Large intestine (tissue), 3 donors: ENCODE measurements at regions not wholly inside any gene's neighbourhood (a gene's known extent, or its start where the extent isn't known, plus 50 kb on each side); places are given as distances from the start of the nearest gene placed in this dataset.
"Not testable (repeated sequence)": the region's sequence is repeated elsewhere in the genome, so short reads cannot be mapped to it uniquely, and the experiment has no call there.

Experiments used
- DNase-seq, 2 donors: peaks; one replicate each; pipeline versions ENCODE4 v3.0.0 to v3.0.0-alpha.2; 2013
- H3K27ac ChIP-seq: one replicate; pipeline ENCODE4 v1.5.1; 2013; ENCODE audit warnings: low read length
- H3K27me3 ChIP-seq: 2 replicates; pipeline ENCODE4 v1.6.1; 2013; ENCODE audit warnings: low read length; ENCODE audit not compliant: control insufficient read depth, insufficient read depth
- H3K36me3 ChIP-seq: 2 replicates; pipeline ENCODE4 v1.6.1; 2013; ENCODE audit warnings: low read length; ENCODE audit not compliant: control insufficient read depth, insufficient read depth
- H3K4me1 ChIP-seq: one replicate; pipeline ENCODE4 v1.6.1; 2013; ENCODE audit warnings: low read length; ENCODE audit not compliant: control insufficient read depth, insufficient read depth
- H3K4me3 ChIP-seq: one replicate; pipeline ENCODE4 v1.5.1; 2013; ENCODE audit warnings: low read length
- H3K9me3 ChIP-seq: one replicate; pipeline ENCODE4 v1.6.1; 2013; ENCODE audit warnings: mild to moderate bottlenecking, low read depth, low read length, moderate library complexity; ENCODE audit not compliant: control insufficient read depth
- WGBS: methylation state at CpG from one replicate; pipeline ENCODE4 v1.1.5; 2013; ENCODE audit warnings: low lambda C conversion rate; ENCODE audit not compliant: insufficient coverage; 5-methylcytosine and 5-hydroxymethylcytosine counted together

DNA sequence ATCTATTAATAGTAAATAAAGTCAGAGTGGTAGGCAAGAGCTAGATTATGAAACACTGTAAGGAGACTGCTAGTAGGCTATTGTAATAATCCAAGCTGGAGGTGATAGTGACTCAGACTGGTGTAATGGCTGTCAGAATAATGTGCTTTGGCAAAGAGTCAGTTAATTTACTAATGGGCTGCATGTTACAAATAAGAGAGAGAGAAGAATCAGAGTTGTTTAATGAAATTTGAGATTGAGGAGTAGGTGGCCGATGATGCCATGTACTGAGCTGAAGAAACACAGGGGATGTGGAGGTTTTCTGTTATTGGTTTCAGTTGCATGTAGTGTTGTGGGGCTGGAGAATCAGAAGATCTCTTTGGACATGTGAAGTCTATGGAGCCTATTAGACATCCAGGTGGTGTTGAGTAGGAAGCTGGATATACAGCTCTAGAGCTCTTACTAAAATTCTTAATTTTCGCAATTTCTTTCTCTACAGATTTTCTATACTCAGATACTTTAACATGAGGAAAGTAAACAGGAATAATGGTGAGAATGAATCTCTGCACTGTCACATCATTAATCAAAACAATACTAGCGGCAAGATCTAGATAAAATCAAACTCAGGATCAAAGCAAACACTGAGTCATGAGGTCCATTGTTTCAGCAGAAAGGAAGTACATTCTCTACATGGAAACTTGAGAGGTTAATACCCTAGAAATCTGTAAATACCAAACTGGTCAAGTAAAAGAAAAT, 167.7 kb downstream of the SIM1 start:
- Histone ChIP-seq H3K9me3 (no peaks in the 10 kb centered on the region), H3K36me3 (no peaks in the 10 kb centered on the region), H3K27ac (no peak overlapping the region), H3K4me3 (no peak overlapping the region), H3K4me1 (peaks cover 3% of the 10 kb centered on the region), H3K27me3 (no peaks in the 10 kb centered on the region)
- 67% methylated on average over 2 of the region's 3 CpGs for WGBS
- no peak for DNase-seq

DNA sequence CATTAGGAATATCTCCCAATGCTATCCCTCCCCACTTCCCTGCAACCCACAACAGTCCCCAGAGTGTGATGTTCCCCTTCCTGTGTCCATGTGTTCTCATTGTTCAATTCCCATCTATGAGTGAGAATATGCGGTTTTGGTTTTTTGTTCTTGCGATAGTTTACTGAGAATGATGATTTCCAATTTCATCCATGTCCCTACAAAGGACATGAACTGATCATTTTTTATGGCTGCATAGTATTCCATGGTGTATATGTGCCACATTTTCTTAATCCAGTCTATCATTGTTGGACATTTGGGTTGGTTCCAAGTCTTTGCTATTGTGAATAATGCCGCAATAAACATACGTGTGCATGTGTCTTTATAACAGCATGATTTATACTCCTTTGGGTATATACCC, 169.5 kb downstream of the SIM1 start:
- not testable (repeated sequence) for H3K27me3 ChIP-seq, H3K9me3 ChIP-seq, H3K27ac ChIP-seq, H3K4me3 ChIP-seq, H3K36me3 ChIP-seq, DNase-seq, H3K4me1 ChIP-seq
- no CpG with 5 or more reads among the region's 4 CpGs for WGBS

DNA sequence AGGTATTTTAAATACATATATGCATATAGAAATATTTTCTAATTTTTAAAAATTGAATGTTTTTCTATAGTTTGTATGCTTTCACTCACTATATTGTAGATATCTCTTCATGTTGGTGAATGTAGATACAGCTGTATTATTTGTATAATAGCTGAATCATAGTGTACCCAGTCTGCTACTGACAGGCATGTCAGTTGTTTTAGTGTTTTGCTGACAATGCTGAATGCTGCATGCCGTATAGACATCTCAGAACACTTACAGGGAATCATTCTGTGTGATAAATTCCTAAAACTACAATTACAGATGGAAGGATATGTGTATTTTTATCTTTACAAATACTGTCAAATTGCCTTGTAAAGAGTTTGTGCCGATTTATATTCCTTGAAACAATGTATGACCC, 175.4 kb downstream of the SIM1 start:
- Histone ChIP-seq H3K36me3 (no peaks in the 10 kb centered on the region), H3K4me3 (no peak overlapping the region)
- 100% methylated on average over 1 of the region's 2 CpGs for WGBS

DNA sequence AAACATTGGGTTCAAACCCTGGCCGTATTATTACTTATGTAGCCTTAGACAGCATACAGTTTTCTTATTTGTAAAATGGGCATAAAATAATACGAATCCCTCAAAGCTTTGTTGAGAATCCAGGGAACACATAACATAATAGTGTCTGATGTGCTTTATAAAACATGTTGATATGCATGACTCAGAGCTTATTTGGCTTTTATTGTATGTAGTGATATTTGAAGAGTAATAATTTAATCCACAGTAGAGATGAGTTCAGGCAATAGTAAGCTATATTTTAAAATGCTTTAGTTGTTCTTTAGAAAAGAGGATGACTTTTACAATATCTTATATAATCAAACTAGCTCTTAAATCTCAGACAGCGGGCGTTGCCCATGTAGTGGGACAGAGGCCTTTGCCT, 176.4 kb downstream of the SIM1 start:
- Histone ChIP-seq H3K27ac (no peak overlapping the region), H3K27me3 (no peaks in the 10 kb centered on the region), H3K9me3 (no peaks in the 10 kb centered on the region), H3K36me3 (no peaks in the 10 kb centered on the region), H3K4me3 (no peak overlapping the region), H3K4me1 (no peaks in the 10 kb centered on the region)
- no peak for DNase-seq
- WGBS, result no CpG with 5 or more reads among the region's 4 CpGs

More for the DNA sequence above, 175.4 kb downstream of the SIM1 start:
- Histone ChIP-seq H3K4me1 (no peaks in the 10 kb centered on the region), H3K9me3 (no peaks in the 10 kb centered on the region), H3K27ac (no peak overlapping the region), H3K27me3 (no peaks in the 10 kb centered on the region)
- DNase-seq, result no peak

- peaks cover 7% of the 10 kb centered on the region for H3K27me3 ChIP-seq
- no peak overlapping the region for H3K27ac ChIP-seq
- no peaks in the 10 kb centered on the region for H3K4me1 ChIP-seq
- no peaks in the 10 kb centered on the region for H3K36me3 ChIP-seq
- H3K4me3 ChIP-seq, result no peak overlapping the region
- H3K9me3 ChIP-seq, result no peaks in the 10 kb centered on the region
- no peak for DNase-seq
Measured at GRCh38 chr6:100283285-100283684, 181.4 kb downstream of the SIM1 start.

- Histone ChIP-seq H3K9me3 (no peaks in the 10 kb centered on the region), H3K4me1 (no peaks in the 10 kb centered on the region), H3K27me3 (peaks cover 7% of the 10 kb centered on the region), H3K4me3 (peak overlapping the region; percentile 27), H3K36me3 (no peaks in the 10 kb centered on the region), H3K27ac (no peak overlapping the region)
- WGBS, result no CpG with 5 or more reads among the region's 17 CpGs
- peak in 1 of 2 donors; percentile 12 for DNase-seq
Measured at GRCh38 chr6:100281471-100281901, 183.2 kb downstream of the SIM1 start.

DNA sequence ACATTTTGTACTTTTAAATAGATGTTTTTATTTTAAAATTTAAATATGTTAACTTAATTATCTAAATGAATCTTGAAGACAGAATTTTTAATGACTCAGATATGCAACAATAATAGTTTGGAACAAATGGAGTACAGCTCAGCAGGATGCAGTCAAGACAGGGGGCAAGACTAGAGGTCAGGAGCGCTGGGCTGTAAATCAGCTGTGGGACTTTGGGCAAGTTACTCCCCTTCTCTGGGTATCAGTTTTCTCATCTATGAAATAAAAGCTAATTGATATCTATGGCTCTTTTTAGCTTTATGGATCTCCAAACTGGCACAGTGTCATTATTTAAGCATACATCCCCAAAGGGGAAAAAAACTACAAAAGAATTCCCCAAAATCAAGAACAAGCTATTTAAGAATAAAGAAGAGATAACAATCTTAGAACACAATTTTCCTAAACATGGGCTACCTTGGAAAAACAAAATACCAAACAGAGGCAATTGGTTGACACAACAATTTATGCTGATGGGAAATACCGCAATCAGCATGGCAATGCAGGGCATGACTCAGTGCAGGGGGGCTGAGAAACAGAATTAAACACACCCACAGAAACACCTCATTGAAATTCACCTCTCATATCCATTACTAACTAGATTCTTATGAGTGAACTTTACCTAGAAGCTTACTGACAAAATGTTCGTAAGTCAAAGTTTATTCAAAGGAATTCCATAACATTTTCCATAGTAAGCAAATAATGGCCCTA, 188.2 kb downstream of the SIM1 start:
- Histone ChIP-seq H3K27me3 (peaks cover 4% of the 10 kb centered on the region), H3K9me3 (no peaks in the 10 kb centered on the region), H3K4me3 (no peak overlapping the region), H3K36me3 (no peaks in the 10 kb centered on the region), H3K4me1 (no peaks in the 10 kb centered on the region), H3K27ac (no peak overlapping the region)
- 100% methylated on average over 1 of the region's 3 CpGs for WGBS
- no peak for DNase-seq

- DNase-seq, result no peak
- H3K4me1 ChIP-seq, result no peaks in the 10 kb centered on the region
Measured at GRCh38 chr6:100274147-100274546, 190.6 kb downstream of the SIM1 start.

GRCh38 chr6:100271625-100272024, 193.1 kb downstream of the SIM1 start:
- Histone ChIP-seq H3K27ac (no peak overlapping the region), H3K9me3 (no peaks in the 10 kb centered on the region), H3K36me3 (no peaks in the 10 kb centered on the region), H3K4me3 (no peak overlapping the region), H3K27me3 (no peaks in the 10 kb centered on the region), H3K4me1 (no peaks in the 10 kb centered on the region)
- no peak for DNase-seq
- WGBS, result no CpG with 5 or more reads among the region's 2 CpGs

More at GRCh38 chr6:100274147-100274546, 190.6 kb downstream of the SIM1 start:
- Histone ChIP-seq H3K9me3 (no peaks in the 10 kb centered on the region), H3K27me3 (no peaks in the 10 kb centered on the region), H3K36me3 (no peaks in the 10 kb centered on the region), H3K4me3 (no peak overlapping the region), H3K27ac (no peak overlapping the region)
- WGBS, result 100% methylated on average over 1 of the region's 1 CpG

DNA sequence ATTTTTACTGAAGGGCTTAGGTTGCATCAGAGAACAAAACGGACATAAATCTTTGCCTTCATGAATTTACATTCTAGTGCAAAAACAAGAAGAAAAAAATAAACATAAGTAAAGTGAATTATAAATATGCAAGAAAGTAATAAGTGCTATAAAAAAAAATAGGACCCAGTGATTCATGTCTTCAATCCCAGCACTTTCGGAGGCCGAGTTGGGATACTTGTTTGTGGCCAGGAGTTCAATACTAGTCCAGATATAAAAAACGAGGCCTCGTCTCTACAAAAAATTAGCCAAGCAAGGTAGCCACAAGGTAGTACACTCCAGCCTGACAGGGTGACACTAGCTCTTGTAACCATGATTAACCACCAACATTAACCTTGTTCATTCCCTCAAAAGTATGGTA, 193.5 kb downstream of the SIM1 start:
- Histone ChIP-seq H3K4me3 (no peak overlapping the region), H3K36me3 (no peaks in the 10 kb centered on the region), H3K27ac (no peak overlapping the region), H3K4me1 (no peaks in the 10 kb centered on the region), H3K9me3 (no peaks in the 10 kb centered on the region), H3K27me3 (no peaks in the 10 kb centered on the region)
- 80% methylated on average over 1 of the region's 5 CpGs for WGBS
- no peak for DNase-seq
